Prostate gland (tissue), 2 donors: ENCODE measurements at regions not wholly inside any gene's neighbourhood (a gene's known extent, or its start where the extent isn't known, plus 50 kb on each side); places are given as distances from the start of the nearest gene placed in this dataset.

Experiments
- CTCF ChIP-seq, 4 experiments: fragments of 200-600 bp in 2 of 4; fragments of 450-650 bp in 2 of 4; sonication (generic) in 2 of 4; IDR thresholded peaks; 1 replicate in 3 of 4; 2 replicates in 1 of 4; pipeline ENCODE4 v1.5.1; 2016 to 2019; ENCODE audit warnings: antibody characterized with exemption in 4 of 4, mild to moderate bottlenecking in 2 of 4, moderate library complexity in 2 of 4
- POLR2A ChIP-seq: fragments of 450-650 bp; IDR thresholded peaks from one replicate; pipeline ENCODE4 v1.6.1; 2016; ENCODE audit warnings: antibody characterized with exemption, mild to moderate bottlenecking
- POLR2AphosphoS5 ChIP-seq: sonication (generic); formaldehyde crosslinking; IDR thresholded peaks from one replicate; pipeline ENCODE4 v1.6.1; 2017; ENCODE audit warnings: antibody characterized with exemption

- no peak for TF ChIP-seq POLR2A
- no peak for TF ChIP-seq CTCF (IDR thresholded peaks at IDR 0.05)
- TF ChIP-seq POLR2AphosphoS5, result no peak
Measured at GRCh38 chr20:60631585-60632287, 620.3 kb upstream of the CDH4 start.
